NCI-H748 treated with DMSO at 0.1 percent for 48 hours (cell line): ENCODE measurements at regions not wholly inside any gene's neighbourhood (a gene's known extent, or its start where the extent isn't known, plus 50 kb on each side); places are given as distances from the start of the nearest gene placed in this dataset.

Experiments
- DNase-seq: peaks from one replicate; lab custom pipeline; 2025; lab: John Stamatoyannopoulos, UW

GRCh38 chr9:38227061-38227540, 158.1 kb upstream of the SHB start:
- peak; percentile 95 for DNase-seq

GRCh38 chr9:38226491-38226951, 157.5 kb upstream of the SHB start:
- DNase-seq: peak; percentile 82

- DNase-seq: no peak
These were observed 155.9 kb upstream of the SHB start for GRCh38 chr9:38224941-38225340.

- DNase-seq: no peak
These were observed 147.5 kb upstream of the SHB start for GRCh38 chr9:38216572-38216971.

- DNase-seq: no peak
These were observed 146.4 kb upstream of the SHB start for GRCh38 chr9:38215465-38215864.

- DNase-seq: no peak
These were observed 145.4 kb upstream of the SHB start for GRCh38 chr9:38214432-38214831.

GRCh38 chr9:38213631-38214299, 144.7 kb upstream of the SHB start:
- no peak for DNase-seq

GRCh38 chr9:38212016-38212415, 143.0 kb upstream of the SHB start:
- no peak for DNase-seq

GRCh38 chr9:38211002-38211401, 142.0 kb upstream of the SHB start:
- no peak for DNase-seq

GRCh38 chr9:38208206-38208901, 139.3 kb upstream of the SHB start:
- no peak for DNase-seq

- DNase-seq: no peak
These were observed 138.3 kb upstream of the SHB start for GRCh38 chr9:38207247-38207778.

GRCh38 chr9:38205279-38205678, 136.3 kb upstream of the SHB start:
- DNase-seq: no peak

GRCh38 chr9:38202336-38202938, 133.4 kb upstream of the SHB start:
- no peak for DNase-seq

GRCh38 chr9:38201844-38202243, 132.8 kb upstream of the SHB start:
- no peak for DNase-seq

GRCh38 chr9:38200431-38200830, 131.4 kb upstream of the SHB start:
- DNase-seq: no peak

GRCh38 chr9:38198140-38198539, 129.1 kb upstream of the SHB start:
- DNase-seq: no peak

- DNase-seq: no peak
These were observed 127.7 kb upstream of the SHB start for GRCh38 chr9:38196714-38197113.

- DNase-seq: no peak
These were observed 126.7 kb upstream of the SHB start for GRCh38 chr9:38195737-38196161.

GRCh38 chr9:38194870-38195269, 125.8 kb upstream of the SHB start:
- DNase-seq: no peak

GRCh38 chr9:38192731-38193265, 123.8 kb upstream of the SHB start:
- no peak for DNase-seq

- DNase-seq: no peak
These were observed 117.5 kb upstream of the SHB start for GRCh38 chr9:38186404-38187115.
